Dermis blood vessel endothelial cell (primary cell): ENCODE measurements at regions not wholly inside any gene's neighbourhood (a gene's known extent, or its start where the extent isn't known, plus 50 kb on each side); places are given as distances from the start of the nearest gene placed in this dataset.

Experiments used
- DNase-seq: peaks from one replicate; pipeline ENCODE4 v3.0.0; 2010

GRCh38 chr3:117920253-117920898 is 1114.3 kb downstream of the IGSF11 start:
- DNase-seq = no peak

GRCh38 chr3:117921411-117921810 is 1113.2 kb downstream of the IGSF11 start:
- DNase-seq = no peak

GRCh38 chr3:117922039-117922438 is 1112.6 kb downstream of the IGSF11 start:
- no peak for DNase-seq

GRCh38 chr3:117926819-117927218 is 1107.8 kb downstream of the IGSF11 start:
- no peak for DNase-seq

- no peak for DNase-seq
Measured at GRCh38 chr3:117927825-117928224, 1106.8 kb downstream of the IGSF11 start.

GRCh38 chr3:117928836-117929235 is 1105.8 kb downstream of the IGSF11 start:
- no peak for DNase-seq

GRCh38 chr3:117932441-117932840 is 1102.2 kb downstream of the IGSF11 start:
- no peak for DNase-seq

GRCh38 chr3:117936159-117936558 is 1098.5 kb downstream of the IGSF11 start:
- DNase-seq = no peak

- DNase-seq = no peak
Measured at GRCh38 chr3:117938974-117939373, 1095.7 kb downstream of the IGSF11 start.

- DNase-seq = no peak
Measured at GRCh38 chr3:117939425-117940027, 1095.1 kb downstream of the IGSF11 start.

GRCh38 chr3:117941015-117941414 is 1093.6 kb downstream of the IGSF11 start:
- DNase-seq = no peak

- no peak for DNase-seq
Measured at GRCh38 chr3:117941756-117942155, 1092.9 kb downstream of the IGSF11 start.

GRCh38 chr3:117954131-117954530 is 1080.5 kb downstream of the IGSF11 start:
- no peak for DNase-seq

GRCh38 chr3:117955196-117955595 is 1079.5 kb downstream of the IGSF11 start:
- DNase-seq = no peak

- no peak for DNase-seq
Measured at GRCh38 chr3:117958027-117958426, 1076.6 kb downstream of the IGSF11 start.

GRCh38 chr3:117962750-117963149 is 1071.9 kb downstream of the IGSF11 start:
- DNase-seq = no peak

- DNase-seq = no peak
Measured at GRCh38 chr3:117963858-117964257, 1070.8 kb downstream of the IGSF11 start.

GRCh38 chr3:117964814-117965213 is 1069.8 kb downstream of the IGSF11 start:
- no peak for DNase-seq

- no peak for DNase-seq
Measured at GRCh38 chr3:117977504-117978228, 1057.0 kb downstream of the IGSF11 start.

- no peak for DNase-seq
Measured at GRCh38 chr3:117979466-117979865, 1055.2 kb downstream of the IGSF11 start.

GRCh38 chr3:117987256-117987655 is 1047.4 kb downstream of the IGSF11 start:
- DNase-seq = no peak

GRCh38 chr3:117989982-117990381 is 1044.7 kb downstream of the IGSF11 start:
- no peak for DNase-seq

GRCh38 chr3:117990627-117991026 is 1044.0 kb downstream of the IGSF11 start:
- DNase-seq = no peak

GRCh38 chr3:117995842-117996437 is 1038.7 kb downstream of the IGSF11 start:
- no peak for DNase-seq
